ENCODE measurements at regions not wholly inside any gene's neighbourhood (a gene's known extent, or its start where the extent isn't known, plus 50 kb on each side); places are given as distances from the start of the nearest gene placed in this dataset.
A peak's percentile ranks its signal among the peaks of the same experiment; 100 is the strongest.

GRCh38 chr7:53596230-53596629, 560.8 kb downstream of the POM121L12 start:
- intact Hi-C loops (cut with DNase I; ENCODE audit: low total_unique reads): no loop called here
- no peak for DNase-seq (ENCODE audit: low spot score in 2 of 2)
- H3K4me3 ChIP-seq (ENCODE audit: low read depth, poor library complexity, severe bottlenecking): no peak overlapping the region
- TF ChIP-seq POLR2A (IDR thresholded peaks at IDR 0.05) (no peak), CTCF (IDR thresholded peaks at IDR 0.05) (no peak)
- 59 to 64% methylated on average over 1 of the region's 1 CpG for WGBS, 2 donors

- WGBS, 2 donors: 77 to 89% methylated on average over 4 of the region's 4 CpGs
- no peak for TF ChIP-seq CTCF (IDR thresholded peaks at IDR 0.05)
- no peak for TF ChIP-seq POLR2A (IDR thresholded peaks at IDR 0.05)
- no peak overlapping the region for H3K4me3 ChIP-seq (ENCODE audit: low read depth, poor library complexity, severe bottlenecking)
- intact Hi-C loops (cut with DNase I; ENCODE audit: low total_unique reads): no loop called here
- DNase-seq (ENCODE audit: low spot score in 2 of 2): no peak
These were observed 564.9 kb downstream of the POM121L12 start for GRCh38 chr7:53600296-53600695.

- DNase-seq (ENCODE audit: low spot score in 2 of 2): peak; percentile 63 to 86
- intact Hi-C loops (cut with DNase I; ENCODE audit: low total_unique reads): no loop called here
- WGBS, 2 donors: 42 to 49% methylated on average over 6 of the region's 6 CpGs
- no peak for TF ChIP-seq POLR2A (IDR thresholded peaks at IDR 0.05)
- TF ChIP-seq CTCF (IDR thresholded peaks at IDR 0.05): no peak
- no peak overlapping the region for H3K4me3 ChIP-seq (ENCODE audit: low read depth, poor library complexity, severe bottlenecking)
These were observed 567.5 kb downstream of the POM121L12 start for GRCh38 chr7:53602817-53603418.

GRCh38 chr7:53603461-53603860, 568.0 kb downstream of the POM121L12 start:
- intact Hi-C loops (cut with DNase I; ENCODE audit: low total_unique reads): no loop called here
- no peak for TF ChIP-seq POLR2A (IDR thresholded peaks at IDR 0.05)
- TF ChIP-seq CTCF (IDR thresholded peaks at IDR 0.05): no peak
- WGBS, 2 donors: 58 to 68% methylated on average over 5 to 6 of the region's 6 CpGs
- no peak overlapping the region for H3K4me3 ChIP-seq (ENCODE audit: low read depth, poor library complexity, severe bottlenecking)
- DNase-seq (ENCODE audit: low spot score in 2 of 2): no peak

- TF ChIP-seq CTCF (IDR thresholded peaks at IDR 0.05) (no peak), POLR2A (IDR thresholded peaks at IDR 0.05) (no peak)
- DNase-seq (ENCODE audit: low spot score in 2 of 2): no peak
- intact Hi-C loops (cut with DNase I; ENCODE audit: low total_unique reads): no loop called here
- WGBS, 2 donors: 43 to 50% methylated on average over 6 of the region's 6 CpGs
- H3K4me3 ChIP-seq (ENCODE audit: low read depth, poor library complexity, severe bottlenecking): no peak overlapping the region
These were observed 568.8 kb downstream of the POM121L12 start for GRCh38 chr7:53604201-53604600.

GRCh38 chr7:53607961-53608360, 572.5 kb downstream of the POM121L12 start:
- no peak for DNase-seq (ENCODE audit: low spot score in 2 of 2)
- 15 to 25% methylated on average over 1 of the region's 1 CpG for whole genome bisulfite sequencing, 2 donors
- TF ChIP-seq POLR2A (IDR thresholded peaks at IDR 0.05) (no peak), CTCF (IDR thresholded peaks at IDR 0.05) (no peak)
- intact Hi-C loops (cut with DNase I; ENCODE audit: low total_unique reads): no loop called here
- no peak overlapping the region for H3K4me3 ChIP-seq (ENCODE audit: low read depth, poor library complexity, severe bottlenecking)
